HG03066 (cell line): ENCODE measurements at regions not wholly inside any gene's neighbourhood (a gene's known extent, or its start where the extent isn't known, plus 50 kb on each side); places are given as distances from the start of the nearest gene placed in this dataset.
"Not testable (repeated sequence)": the region's sequence is repeated elsewhere in the genome, so short reads cannot be mapped to it uniquely, and the experiment has no call there.

Source experiments
- ATAC-seq: cut with Tn5 transposase; IDR thresholded peaks from one replicate; pipeline ENCODE4 v1.9.1; 2021; ENCODE audit warnings: low read depth; ENCODE audit not compliant: unreplicated experiment

- no peak for ATAC-seq
Measured at GRCh38 chr9:26513730-26514129, 378.9 kb downstream of the CAAP1 start.

- no peak for ATAC-seq
Measured at GRCh38 chr9:26510137-26510536, 382.5 kb downstream of the CAAP1 start.

DNA sequence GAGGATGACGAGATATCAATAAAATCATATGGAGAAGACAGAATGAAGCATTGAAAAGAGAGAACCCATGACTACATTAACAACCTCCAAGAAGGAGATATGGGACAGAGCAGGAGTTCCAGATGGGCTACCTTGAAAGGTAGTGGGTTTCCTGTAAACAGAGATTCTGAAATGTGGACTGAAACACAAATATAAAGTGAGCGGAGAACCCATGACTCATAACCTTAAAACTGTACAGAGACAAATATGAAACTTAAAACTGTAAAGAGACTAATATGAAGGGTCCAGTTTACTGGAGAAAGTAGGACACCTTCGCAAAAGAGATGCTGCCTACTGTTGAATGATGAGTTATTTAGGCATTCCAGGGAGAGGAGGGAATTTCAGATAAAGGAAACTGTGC lies 383.7 kb downstream of the CAAP1 start:
- no peak for ATAC-seq

GRCh38 chr9:26504057-26504456 lies 388.5 kb downstream of the CAAP1 start:
- ATAC-seq = no peak

GRCh38 chr9:26502311-26502710 lies 390.3 kb downstream of the CAAP1 start:
- ATAC-seq = no peak

GRCh38 chr9:26500471-26500870 lies 392.1 kb downstream of the CAAP1 start:
- ATAC-seq = no peak

GRCh38 chr9:26492608-26493521 lies 399.7 kb downstream of the CAAP1 start:
- ATAC-seq = not testable (repeated sequence)

- ATAC-seq = not testable (repeated sequence)
Measured at GRCh38 chr9:26491922-26492607, 400.5 kb downstream of the CAAP1 start.

DNA sequence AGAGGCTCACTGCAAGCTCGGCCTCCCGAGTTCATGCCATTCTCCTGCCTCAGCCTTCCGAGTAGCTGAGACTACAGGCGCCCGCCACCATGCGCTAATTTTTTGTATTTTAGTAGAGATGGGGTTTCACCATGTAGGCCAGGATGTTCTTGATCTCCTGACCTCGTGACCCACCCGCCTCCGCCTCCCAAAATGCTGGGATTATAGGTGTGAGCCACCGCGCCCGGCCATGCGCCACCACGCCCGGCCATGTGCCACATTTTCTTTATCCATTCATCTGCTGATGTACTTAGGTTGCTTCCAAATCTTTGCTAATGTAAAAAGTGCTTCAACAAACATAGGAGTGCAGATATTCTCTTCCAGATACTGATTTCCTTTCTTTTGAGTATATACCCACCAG lies 408.6 kb downstream of the CAAP1 start:
- no peak for ATAC-seq

DNA sequence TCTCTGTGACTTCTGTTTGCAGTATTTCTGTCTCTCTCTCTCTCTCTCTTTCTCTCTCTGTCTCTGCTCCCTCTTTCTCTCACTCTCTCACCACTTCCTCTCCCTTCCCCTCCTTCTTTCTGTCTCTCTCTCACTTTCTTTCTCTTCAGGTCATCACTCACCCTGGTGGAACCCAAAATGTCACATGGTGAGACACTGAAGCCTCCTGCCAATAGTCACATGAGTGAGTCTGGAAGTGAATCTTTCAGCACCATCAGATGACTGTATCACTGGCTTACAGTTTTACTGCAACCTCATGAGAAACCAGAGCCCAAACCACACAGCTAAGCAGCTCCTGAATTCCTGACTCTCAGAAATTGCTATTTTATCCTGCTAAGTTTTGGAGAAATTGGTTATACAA lies 414.6 kb downstream of the CAAP1 start:
- no peak for ATAC-seq

- no peak for ATAC-seq
Measured at GRCh38 chr9:26471261-26471660, 421.3 kb downstream of the CAAP1 start.

DNA sequence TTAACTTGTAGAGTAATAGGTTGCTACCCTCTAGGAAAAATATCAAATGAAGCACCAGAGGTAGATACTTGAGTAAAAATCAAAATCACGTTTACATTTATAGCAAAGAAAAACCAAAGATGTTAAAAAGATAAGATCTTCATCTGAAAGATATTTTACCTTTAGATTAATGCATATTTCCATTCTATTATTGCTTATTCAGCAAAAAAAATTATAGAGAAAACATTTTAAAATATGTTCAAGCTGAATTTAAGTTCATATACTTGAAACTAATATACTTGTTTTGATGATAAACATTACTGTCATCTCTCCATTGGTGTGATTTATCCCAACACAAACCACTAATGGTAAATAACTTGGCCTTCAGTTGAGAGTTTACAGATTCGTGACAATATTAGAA lies 422.3 kb downstream of the CAAP1 start:
- ATAC-seq = no peak

GRCh38 chr9:26463837-26464236 lies 428.8 kb downstream of the CAAP1 start:
- ATAC-seq = no peak

GRCh38 chr9:26462751-26463150 lies 429.9 kb downstream of the CAAP1 start:
- ATAC-seq = no peak

DNA sequence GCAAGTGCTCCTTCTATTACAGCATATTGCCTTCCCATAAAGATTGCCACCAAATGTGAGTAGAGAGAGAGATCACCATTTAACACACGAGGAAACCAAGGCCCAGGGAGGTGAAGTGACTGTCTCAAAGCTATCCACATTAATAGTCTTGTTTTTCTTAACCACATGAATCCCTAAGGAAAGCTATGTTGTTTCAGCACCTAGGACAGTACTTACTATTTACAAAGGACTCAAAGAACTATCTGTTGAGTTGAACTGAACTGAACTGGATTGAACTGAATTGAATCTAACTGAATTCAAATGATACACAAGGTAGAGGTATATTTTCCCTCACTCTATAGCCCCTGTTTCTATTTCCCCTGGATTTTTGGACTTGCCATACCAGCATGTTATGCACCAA lies 430.4 kb downstream of the CAAP1 start:
- ATAC-seq = no peak

- no peak for ATAC-seq
Measured at GRCh38 chr9:26460624-26461023, 432.0 kb downstream of the CAAP1 start.

DNA sequence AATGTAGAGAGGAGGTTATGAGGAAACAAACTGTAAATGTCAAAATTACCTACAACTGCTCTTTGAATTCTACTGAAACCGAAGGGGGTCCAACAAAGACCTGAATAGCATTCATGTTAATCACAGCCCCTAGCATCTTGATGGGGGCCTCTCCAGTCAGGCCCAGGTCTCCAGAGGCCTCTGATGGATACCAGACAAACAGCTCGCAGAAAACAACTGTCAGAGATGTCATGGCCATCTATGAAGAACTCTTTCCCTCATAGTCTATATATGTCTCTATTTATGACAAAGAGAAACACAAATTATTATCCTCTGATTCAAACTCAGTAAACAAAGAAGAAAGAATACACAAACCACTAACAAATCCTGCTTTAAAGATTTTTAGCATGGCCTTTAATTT lies 432.6 kb downstream of the CAAP1 start:
- no peak for ATAC-seq

GRCh38 chr9:26458054-26458453 lies 434.5 kb downstream of the CAAP1 start:
- no peak for ATAC-seq

GRCh38 chr9:26457151-26457550 lies 435.5 kb downstream of the CAAP1 start:
- no peak for ATAC-seq

DNA sequence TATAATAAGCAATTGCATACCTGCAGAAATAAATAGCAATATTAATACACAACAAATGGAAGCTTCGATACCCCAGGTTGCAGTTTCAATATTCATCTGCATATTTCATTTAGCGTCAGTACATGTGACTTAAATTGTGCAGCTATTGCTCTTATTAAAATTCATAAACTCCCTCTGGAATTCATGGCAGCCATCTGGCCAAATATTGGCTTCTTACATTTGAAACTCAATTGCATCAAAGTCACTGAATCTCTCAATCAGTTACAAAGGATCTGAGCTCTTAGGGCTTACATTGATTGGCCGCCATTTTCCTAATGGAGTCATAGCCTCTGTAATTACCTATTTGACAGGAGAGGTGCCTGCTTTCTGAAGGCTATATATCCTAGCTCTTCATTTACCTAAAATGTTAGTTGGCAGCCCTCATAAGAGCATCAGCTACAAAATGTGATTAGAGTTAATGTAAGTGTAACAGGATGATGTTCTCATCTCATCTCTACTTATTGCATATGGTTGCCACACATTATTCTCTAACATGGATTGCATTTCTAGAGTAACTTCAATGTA lies 453.5 kb downstream of the CAAP1 start:
- ATAC-seq = no peak

- no peak for ATAC-seq
Measured at GRCh38 chr9:26437056-26437711, 455.4 kb downstream of the CAAP1 start.
